ENCODE measurements at regions not wholly inside any gene's neighbourhood (a gene's known extent, or its start where the extent isn't known, plus 50 kb on each side); places are given as distances from the start of the nearest gene placed in this dataset.
A peak's percentile ranks its signal among the peaks of the same experiment; 100 is the strongest.
"Not testable (repeated sequence)": the region's sequence is repeated elsewhere in the genome, so short reads cannot be mapped to it uniquely, and the experiment has no call there.

DNA sequence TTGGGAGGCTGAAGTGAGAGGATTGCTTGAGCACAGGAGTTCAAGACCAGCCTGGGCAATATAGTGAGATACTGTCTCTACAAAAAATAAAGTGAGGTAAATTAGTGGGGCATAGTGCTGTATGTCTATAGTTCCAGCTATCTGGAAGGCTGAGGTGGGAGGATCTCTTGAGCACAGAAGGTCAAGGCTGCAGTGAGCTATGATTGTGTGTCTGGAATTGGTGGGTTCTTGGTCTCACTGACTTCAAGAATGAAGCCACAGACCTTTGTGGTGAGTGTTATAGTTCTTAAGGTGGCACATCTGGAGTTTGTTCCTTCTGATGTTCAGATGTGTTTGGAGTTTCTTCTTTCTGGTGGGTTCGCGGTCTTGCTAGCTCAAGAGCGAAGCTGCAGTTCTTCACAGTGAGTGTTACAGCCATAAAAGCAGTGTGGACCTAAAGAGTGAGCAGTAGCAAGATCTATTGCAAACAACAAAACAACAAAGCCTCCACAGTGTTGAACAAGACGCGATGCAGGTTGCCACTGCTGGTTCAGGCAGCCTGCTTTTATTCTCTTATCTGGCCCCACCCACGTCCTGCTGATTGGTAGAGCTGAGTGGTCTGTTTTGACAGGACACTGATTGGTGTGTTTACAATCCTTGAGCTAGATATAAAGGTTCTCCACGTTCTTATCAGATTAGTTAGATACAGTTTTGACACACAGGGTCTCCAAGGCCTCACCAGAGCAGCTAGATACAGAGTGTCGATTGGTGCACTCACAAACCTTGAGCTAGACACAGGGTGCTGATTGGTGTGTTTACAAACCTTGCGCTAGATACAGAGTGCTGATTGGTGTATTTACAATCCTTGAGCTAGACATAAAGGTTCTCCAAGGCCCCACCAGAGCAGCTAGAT lies 79.3 kb upstream of the AMZ2 start:
- peak overlapping the region; percentile 19 for H3K27ac Mint-ChIP-seq

DNA sequence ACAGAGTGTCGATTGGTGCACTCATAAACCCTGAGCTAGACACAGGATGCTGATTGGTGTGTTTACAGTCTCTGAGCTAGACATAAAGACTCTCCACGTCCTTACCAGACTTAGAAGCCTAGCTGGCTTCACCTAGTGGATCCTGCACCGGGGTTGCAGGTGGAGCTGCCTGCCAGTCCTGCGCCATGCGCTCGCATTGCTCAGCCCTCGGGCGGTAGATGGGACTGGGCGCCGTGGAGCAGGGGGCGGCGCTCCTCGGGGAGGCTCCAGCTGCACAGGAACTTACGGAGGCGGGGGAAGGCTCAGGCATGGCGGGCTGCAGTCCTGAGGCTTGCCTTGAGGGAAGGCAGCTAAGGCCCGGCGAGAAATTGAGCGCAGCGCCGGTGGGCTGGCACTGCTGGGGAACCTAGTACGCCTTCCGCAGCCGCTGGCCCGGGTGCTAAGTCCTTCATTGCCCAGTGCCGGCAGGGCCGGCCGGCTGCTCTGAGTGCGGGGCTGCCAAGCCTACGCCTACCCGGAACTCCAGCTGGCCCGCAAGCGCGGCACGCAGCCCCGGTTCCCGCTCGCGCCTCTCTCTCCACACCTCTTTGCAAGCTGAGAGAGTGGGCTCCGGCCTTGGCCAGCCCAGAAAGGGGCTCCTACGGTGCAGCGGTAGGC lies 78.5 kb upstream of the AMZ2 start:
- not testable (repeated sequence) for H3K4me3 Mint-ChIP-seq; H3K36me3 Mint-ChIP-seq (ENCODE audit: low read depth); H3K27me3 Mint-ChIP-seq; DNase-seq; ATAC-seq; H3K9me3 Mint-ChIP-seq; H3K27ac Mint-ChIP-seq
- H3K4me1 Mint-ChIP-seq, result peaks cover 17% of the 10 kb centered on the region

More for the DNA sequence above, 79.3 kb upstream of the AMZ2 start:
- peaks cover 17% of the 10 kb centered on the region for H3K4me1 Mint-ChIP-seq
- DNase-seq; H3K27me3 Mint-ChIP-seq; H3K36me3 Mint-ChIP-seq (ENCODE audit: low read depth); H3K9me3 Mint-ChIP-seq; H3K4me3 Mint-ChIP-seq: not testable (repeated sequence)
- peak; percentile 66 for ATAC-seq

DNA sequence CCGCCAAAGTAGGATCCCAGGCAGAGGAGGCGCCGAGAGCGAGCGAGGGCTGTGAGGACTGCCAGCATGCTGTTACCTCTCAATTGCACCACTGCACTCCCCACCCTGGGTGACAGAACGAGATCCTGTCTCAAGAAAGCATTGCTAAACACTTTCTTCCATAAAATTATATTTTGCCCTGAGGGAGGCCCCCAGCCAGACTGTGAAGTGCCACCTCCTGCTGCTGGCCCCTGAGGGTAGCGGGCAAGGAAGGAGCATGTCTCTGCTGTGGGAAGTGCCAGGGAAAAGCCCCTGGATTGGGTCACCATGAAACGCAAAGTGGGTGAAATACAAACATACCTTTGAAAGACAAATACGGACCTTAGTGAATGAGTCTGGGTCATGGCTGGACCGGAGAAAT lies 78.0 kb upstream of the AMZ2 start:
- Mint-ChIP-seq H3K4me3 (no peak overlapping the region), H3K27me3 (no peaks in the 10 kb centered on the region), H3K27ac (no peak overlapping the region), H3K36me3 (ENCODE audit: low read depth) (no peaks in the 10 kb centered on the region), H3K9me3 (no peaks in the 10 kb centered on the region), H3K4me1 (peaks cover 17% of the 10 kb centered on the region)
- ATAC-seq (no peak), DNase-seq (no peak)

DNA sequence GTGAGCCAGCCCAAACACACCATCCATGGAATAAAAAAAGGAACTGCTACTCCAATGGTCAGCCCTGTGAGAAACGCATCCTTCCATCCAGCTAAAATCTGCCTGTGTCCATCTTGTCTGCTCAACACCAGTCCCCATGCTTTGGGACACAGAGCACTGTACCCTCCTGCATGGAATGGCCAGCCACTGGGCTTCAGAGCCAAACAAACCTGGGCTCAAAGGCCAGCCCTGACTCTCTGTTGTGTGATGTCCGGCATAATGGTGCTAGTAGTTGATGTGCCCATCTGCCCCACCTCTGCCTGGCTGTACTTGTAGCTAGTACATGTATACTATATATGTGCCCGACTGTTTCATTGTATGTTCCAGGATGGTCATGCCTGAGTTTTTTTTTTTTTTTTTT lies 77.6 kb upstream of the AMZ2 start:
- Mint-ChIP-seq H3K27ac (no peak overlapping the region), H3K27me3 (no peaks in the 10 kb centered on the region), H3K9me3 (no peaks in the 10 kb centered on the region), H3K4me3 (no peak overlapping the region), H3K4me1 (peaks cover 17% of the 10 kb centered on the region), H3K36me3 (ENCODE audit: low read depth) (no peaks in the 10 kb centered on the region)
- no peak for ATAC-seq
- no peak for DNase-seq

DNA sequence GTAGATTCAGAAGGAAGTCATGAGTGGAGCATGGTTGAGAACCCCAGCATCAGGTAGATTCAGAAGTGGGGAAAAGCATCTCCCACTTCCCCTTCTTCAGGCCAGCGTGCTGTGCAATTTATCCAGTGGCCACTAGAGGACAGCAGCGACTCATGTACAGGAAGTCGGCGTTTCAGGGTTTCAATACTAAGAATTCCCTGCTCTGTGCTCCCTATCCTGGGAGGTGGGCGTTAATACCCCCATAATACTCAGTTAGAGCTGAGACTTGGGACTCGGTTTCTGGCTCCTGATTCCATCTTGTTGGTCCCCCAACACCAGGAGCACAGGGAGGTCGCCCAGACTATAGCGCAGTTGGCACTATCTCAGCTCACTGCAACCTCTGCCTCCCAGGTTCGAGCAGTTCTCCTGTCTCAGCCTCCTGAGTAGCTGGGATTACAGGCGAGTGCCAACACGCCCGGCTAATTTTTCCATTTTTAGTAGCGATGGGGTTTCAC lies 75.3 kb upstream of the AMZ2 start:
- DNase-seq, result peak; percentile 76
- no peak overlapping the region for H3K4me3 Mint-ChIP-seq
- no peak for ATAC-seq
- no peaks in the 10 kb centered on the region for H3K36me3 Mint-ChIP-seq (ENCODE audit: low read depth)
- no peak overlapping the region for H3K27ac Mint-ChIP-seq
- peaks cover 15% of the 10 kb centered on the region for H3K4me1 Mint-ChIP-seq
- H3K9me3 Mint-ChIP-seq, result no peaks in the 10 kb centered on the region
- H3K27me3 Mint-ChIP-seq, result no peaks in the 10 kb centered on the region

DNA sequence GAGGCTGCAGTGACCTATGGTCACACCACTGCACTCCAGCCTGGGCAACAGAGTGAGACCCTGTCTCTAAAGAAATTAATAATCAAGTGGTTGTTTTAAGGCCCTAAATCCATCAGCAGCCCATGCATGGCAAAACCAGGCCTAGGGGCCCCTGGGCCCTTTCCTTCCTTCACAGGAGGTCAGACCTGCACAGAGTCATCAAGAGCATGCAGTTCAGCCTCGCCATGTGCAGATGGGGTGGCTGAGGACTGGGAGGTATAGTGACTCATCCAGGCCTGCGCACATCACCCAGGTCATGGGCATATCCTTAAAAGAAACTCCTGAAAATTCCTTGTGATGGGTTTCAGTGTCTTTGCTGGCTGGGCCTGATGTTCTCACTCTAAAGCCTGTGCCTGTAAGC lies 72.4 kb upstream of the AMZ2 start:
- no peak for DNase-seq

DNA sequence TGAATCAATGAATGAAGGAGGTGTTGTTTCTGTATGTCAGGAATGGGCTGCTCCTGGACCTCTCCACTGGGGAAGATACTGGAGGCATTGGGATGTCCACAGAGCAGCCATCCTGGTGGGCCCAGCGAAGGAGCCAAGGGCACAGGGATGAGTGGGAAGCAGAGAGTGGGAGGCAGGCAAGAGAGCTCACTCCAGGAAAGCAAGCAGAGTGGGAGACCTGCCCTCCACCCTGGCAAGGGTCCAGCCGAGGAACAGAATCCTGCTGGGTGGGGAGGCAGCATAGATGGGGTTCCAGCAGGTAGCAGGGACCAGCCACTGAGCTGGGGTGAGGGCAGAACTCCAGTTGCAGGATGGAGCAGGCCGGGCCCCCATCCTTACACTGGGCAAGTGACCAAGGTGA lies 71.9 kb upstream of the AMZ2 start:
- DNase-seq, result no peak
- peaks cover 8% of the 10 kb centered on the region for H3K4me1 Mint-ChIP-seq
- ATAC-seq, result no peak
- no peaks in the 10 kb centered on the region for H3K36me3 Mint-ChIP-seq (ENCODE audit: low read depth)
- no peak overlapping the region for H3K27ac Mint-ChIP-seq
- H3K9me3 Mint-ChIP-seq, result no peaks in the 10 kb centered on the region
- H3K27me3 Mint-ChIP-seq, result no peaks in the 10 kb centered on the region
- H3K4me3 Mint-ChIP-seq, result no peak overlapping the region

More for the DNA sequence above, 72.4 kb upstream of the AMZ2 start:
- ATAC-seq, result no peak
- no peaks in the 10 kb centered on the region for H3K36me3 Mint-ChIP-seq (ENCODE audit: low read depth)
- peaks cover 3% of the 10 kb centered on the region for H3K4me1 Mint-ChIP-seq
- H3K9me3 Mint-ChIP-seq, result no peaks in the 10 kb centered on the region
- H3K4me3 Mint-ChIP-seq, result no peak overlapping the region
- no peaks in the 10 kb centered on the region for H3K27me3 Mint-ChIP-seq
- no peak overlapping the region for H3K27ac Mint-ChIP-seq

DNA sequence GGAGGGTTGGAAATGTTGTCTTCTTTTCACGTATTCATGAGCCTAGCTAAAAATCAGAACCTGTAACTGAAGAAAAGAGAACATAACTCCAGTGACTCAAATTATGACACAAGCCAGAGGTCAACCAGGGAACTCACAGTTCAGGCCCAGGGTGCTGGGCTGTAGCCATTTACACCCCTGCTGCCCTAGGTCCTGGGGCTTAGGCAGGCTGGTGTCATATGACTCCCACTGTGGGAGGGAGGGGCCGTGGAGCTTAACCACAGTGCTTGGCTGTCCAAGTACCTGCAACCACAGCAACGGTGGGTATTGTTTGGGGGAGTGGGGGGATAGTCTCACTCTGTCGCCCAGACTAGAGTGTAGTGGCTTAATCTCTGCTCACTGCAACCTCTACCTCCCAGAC lies 71.1 kb upstream of the AMZ2 start:
- H3K9me3 Mint-ChIP-seq, result no peaks in the 10 kb centered on the region
- DNase-seq (no peak), ATAC-seq (no peak)
- no peak overlapping the region for H3K27ac Mint-ChIP-seq
- H3K36me3 Mint-ChIP-seq (ENCODE audit: low read depth), result no peaks in the 10 kb centered on the region
- H3K27me3 Mint-ChIP-seq, result no peaks in the 10 kb centered on the region
- no peak overlapping the region for H3K4me3 Mint-ChIP-seq
- peaks cover 14% of the 10 kb centered on the region for H3K4me1 Mint-ChIP-seq

DNA sequence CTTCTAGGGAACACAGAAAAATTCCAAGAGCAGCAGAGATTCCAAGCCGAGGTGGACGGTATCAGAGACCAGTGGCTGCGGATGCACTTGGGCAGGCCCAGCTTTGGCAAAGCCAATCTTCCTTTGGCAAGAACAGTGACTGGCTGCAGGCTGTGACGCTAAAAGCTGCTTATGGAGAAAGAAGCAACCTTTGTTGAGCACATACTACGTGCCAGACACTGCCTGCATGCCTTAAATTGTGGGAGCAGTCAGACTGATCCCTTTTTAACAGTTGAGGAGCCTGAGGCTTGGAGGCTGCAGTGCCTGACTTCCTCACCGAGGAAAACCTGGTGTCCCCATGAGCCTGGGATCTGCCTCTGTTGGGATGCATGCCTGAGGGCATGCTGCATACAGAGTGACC lies 69.0 kb upstream of the AMZ2 start:
- Mint-ChIP-seq H3K27ac (no peak overlapping the region), H3K27me3 (no peaks in the 10 kb centered on the region), H3K4me1 (peaks cover 36% of the 10 kb centered on the region), H3K36me3 (ENCODE audit: low read depth) (no peaks in the 10 kb centered on the region), H3K4me3 (no peak overlapping the region), H3K9me3 (no peaks in the 10 kb centered on the region)
- ATAC-seq, result no peak
- no peak for DNase-seq

DNA sequence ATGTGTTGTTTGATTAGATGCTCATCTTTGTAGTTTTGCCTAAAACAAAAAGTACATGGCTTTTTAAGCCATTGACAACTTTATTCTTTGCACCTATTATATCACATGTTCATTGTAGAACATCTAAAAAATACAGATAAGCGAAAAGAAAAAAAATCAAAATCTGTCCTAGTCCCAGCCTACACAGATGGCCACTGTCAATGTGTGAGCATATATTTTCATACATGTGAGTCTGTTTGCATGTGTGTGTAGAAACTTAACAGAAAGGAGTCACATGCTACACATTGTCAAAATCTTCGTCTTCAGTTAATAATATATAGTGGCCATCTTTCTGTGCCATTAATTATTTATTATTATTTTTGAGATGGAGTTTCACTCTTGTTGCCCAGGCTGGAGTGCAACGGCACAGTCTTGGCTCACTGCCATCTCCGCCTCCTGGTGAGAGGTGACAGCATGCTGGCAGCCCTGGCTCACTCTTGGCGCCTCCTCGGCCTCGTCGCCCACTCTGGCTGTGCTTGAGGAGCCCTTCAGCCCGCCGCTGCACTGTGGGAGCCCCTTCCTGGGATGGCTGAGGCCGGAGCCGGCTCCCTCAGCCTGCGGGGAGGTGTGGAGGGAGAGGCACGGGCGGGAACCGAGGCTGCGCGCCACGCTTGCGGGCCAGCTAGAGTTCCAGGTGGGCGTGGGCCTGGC lies 68.5 kb upstream of the AMZ2 start:
- DNase-seq (no peak), ATAC-seq (no peak)
- Mint-ChIP-seq H3K9me3 (no peaks in the 10 kb centered on the region), H3K36me3 (ENCODE audit: low read depth) (no peaks in the 10 kb centered on the region), H3K27me3 (no peaks in the 10 kb centered on the region), H3K27ac (no peak overlapping the region), H3K4me1 (peaks cover 41% of the 10 kb centered on the region), H3K4me3 (no peak overlapping the region)

DNA sequence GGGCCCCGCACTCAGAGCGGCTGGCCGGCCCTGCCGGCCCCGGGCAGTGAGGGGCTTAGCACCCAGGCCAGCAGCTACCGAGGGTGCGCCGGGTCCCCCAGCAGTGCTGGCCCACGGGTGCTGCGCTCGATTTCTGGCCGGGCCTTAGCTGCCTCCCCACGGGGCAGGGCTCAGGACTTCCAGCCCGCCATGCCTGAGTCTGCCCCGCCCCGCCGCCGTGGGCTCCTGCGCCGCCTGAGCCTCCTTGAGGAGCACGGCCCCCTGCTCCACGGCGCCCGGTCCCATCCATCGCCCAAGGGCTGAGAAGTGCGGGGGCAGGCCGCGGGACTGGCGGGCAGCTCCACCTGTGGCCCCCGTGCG lies 67.9 kb upstream of the AMZ2 start:
- H3K4me1 Mint-ChIP-seq, result peaks cover 46% of the 10 kb centered on the region
- ATAC-seq, result no peak
- DNase-seq, result no peak
- no peak overlapping the region for H3K27ac Mint-ChIP-seq
- no peaks in the 10 kb centered on the region for H3K36me3 Mint-ChIP-seq (ENCODE audit: low read depth)
- no peaks in the 10 kb centered on the region for H3K27me3 Mint-ChIP-seq
- no peaks in the 10 kb centered on the region for H3K9me3 Mint-ChIP-seq
- H3K4me3 Mint-ChIP-seq, result no peak overlapping the region

DNA sequence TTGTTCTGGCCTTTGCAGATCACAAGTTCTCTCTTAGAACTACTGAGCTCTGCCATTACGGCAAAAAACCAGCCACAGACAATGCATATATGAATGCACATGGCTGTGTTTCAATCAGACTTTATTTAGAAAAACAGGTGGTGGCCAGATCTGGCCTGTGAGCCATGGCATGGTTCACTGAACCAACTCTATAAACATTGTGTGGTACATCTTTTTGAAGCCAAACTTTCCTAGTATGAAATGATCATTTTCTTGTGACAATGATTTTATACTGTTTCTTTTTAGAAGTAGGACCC lies 65.9 kb upstream of the AMZ2 start:
- Mint-ChIP-seq H3K9me3 (no peaks in the 10 kb centered on the region), H3K27ac (no peak overlapping the region)

DNA sequence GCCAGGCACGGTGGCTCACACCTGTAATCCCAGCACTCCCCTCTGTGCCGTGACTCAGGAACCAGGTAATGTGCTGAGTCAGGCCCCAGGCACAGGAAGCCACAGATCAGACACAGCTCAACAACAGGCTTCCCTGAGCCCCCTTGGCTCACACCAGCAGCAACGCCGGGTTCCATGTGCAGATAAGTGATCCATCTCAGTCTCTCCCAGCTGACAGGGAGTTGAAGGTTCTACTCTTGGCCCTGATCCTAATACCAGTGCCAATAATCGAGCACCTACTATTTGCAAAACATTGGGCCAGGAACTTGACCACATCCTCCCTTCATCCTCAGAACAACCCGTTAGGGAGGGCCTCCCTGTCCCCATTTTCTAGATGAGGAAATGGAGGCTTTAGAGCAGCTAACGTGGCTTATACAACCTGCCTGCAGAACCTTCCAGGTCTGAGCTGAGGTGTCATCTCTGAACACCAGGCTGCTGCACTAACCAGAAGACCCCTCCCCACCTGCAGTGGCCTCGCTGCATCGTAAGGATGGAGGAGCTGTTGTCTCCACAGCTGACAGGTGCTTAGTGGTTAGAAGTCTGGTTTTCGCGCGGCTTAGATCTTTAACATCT lies 64.8 kb upstream of the AMZ2 start:
- H3K27me3 Mint-ChIP-seq, result no peaks in the 10 kb centered on the region
- H3K4me3 Mint-ChIP-seq, result peak overlapping the region; percentile 34
- ATAC-seq (peak; percentile 44), DNase-seq (peak; percentile 51)
- H3K36me3 Mint-ChIP-seq (ENCODE audit: low read depth), result no peaks in the 10 kb centered on the region
- H3K4me1 Mint-ChIP-seq, result peaks cover 59% of the 10 kb centered on the region
- no peaks in the 10 kb centered on the region for H3K9me3 Mint-ChIP-seq
- H3K27ac Mint-ChIP-seq, result no peak overlapping the region

More for the DNA sequence above, 65.9 kb upstream of the AMZ2 start:
- no peaks in the 10 kb centered on the region for H3K27me3 Mint-ChIP-seq
- no peaks in the 10 kb centered on the region for H3K36me3 Mint-ChIP-seq (ENCODE audit: low read depth)
- ATAC-seq (no peak), DNase-seq (no peak)
- H3K4me1 Mint-ChIP-seq, result peaks cover 59% of the 10 kb centered on the region
- no peak overlapping the region for H3K4me3 Mint-ChIP-seq

DNA sequence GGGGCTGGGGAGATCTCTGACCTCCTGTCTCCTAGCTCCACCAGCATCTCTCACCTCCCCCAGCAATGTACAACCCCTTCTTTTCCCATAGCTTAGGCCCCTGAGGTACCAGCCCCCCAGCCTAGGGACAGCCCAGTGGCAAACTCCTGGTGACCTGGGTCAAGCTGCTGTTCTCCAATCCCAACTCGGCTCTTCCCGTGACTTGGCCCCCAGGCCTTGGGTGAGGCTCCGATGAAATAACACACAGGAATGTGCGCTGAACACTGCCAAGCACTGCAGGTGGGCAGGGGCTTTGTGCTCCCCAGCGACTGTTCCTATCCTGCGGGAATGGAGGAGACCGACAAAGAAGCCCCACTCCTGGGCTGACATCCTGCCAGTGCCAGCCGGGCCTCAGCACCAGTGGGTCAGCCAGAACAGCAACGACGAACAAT lies 63.7 kb upstream of the AMZ2 start:
- peak overlapping the region; percentile 47 for H3K4me3 Mint-ChIP-seq
- no peaks in the 10 kb centered on the region for H3K27me3 Mint-ChIP-seq
- no peaks in the 10 kb centered on the region for H3K9me3 Mint-ChIP-seq
- peaks cover 59% of the 10 kb centered on the region for H3K4me1 Mint-ChIP-seq
- H3K36me3 Mint-ChIP-seq (ENCODE audit: low read depth), result no peaks in the 10 kb centered on the region
- no peak for ATAC-seq
- H3K27ac Mint-ChIP-seq, result peak overlapping the region; percentile 53
- no peak for DNase-seq
